OCI-LY7 (cell line): ENCODE measurements at regions not wholly inside any gene's neighbourhood (a gene's known extent, or its start where the extent isn't known, plus 50 kb on each side); places are given as distances from the start of the nearest gene placed in this dataset.

ENCODE experiments used
- BruUV-seq: library from RNA; stranded (reverse); fragments of 400-500 nt; replicated peaks from 2 replicates; lab custom pipeline; 2021; lab: Mats Ljungman, UMichigan
- CTCF ChIA-PET: fragments of 300-600 bp; sonication (Branson Sonifier 250); formaldehyde crosslinking; loops from one replicate; lab custom pipeline; 2022; ENCODE audit warnings: antibody characterized with exemption; ENCODE audit not compliant: unreplicated experiment; lab: Charles Lee
- POLR2A ChIA-PET: fragments of 300-600 bp; sonication (Branson Sonifier 250); formaldehyde crosslinking; loops from one replicate; lab custom pipeline; 2022; ENCODE audit warnings: antibody characterized with exemption; lab: Charles Lee
- DNase-seq: peaks from one replicate; pipeline ENCODE4 v3.0.0-alpha.2; 2015; ENCODE audit warnings: low spot score
- H2AFZ ChIP-seq: fragments of 200-600 bp; sonication (generic), shearing (Covaris generic); 2 replicates; pipeline ENCODE4 v1.6.1; 2014; ENCODE audit warnings: mild to moderate bottlenecking, antibody characterized with exemption, low read length, moderate library complexity
- H3K27ac ChIP-seq: fragments of 200-600 bp; sonication (generic); 2 replicates; pipeline ENCODE4 v1.5.1; 2014; ENCODE audit warnings: mixed run types, low read depth, mild to moderate bottlenecking, moderate library complexity, low read length, inconsistent platforms; ENCODE audit not compliant: poor library complexity, severe bottlenecking
- H3K36me3 ChIP-seq: fragments of 200-600 bp; sonication (generic); 2 replicates; pipeline ENCODE4 v1.6.1; 2014; ENCODE audit warnings: mild to moderate bottlenecking, antibody characterized with exemption, low read length, moderate library complexity, mixed read lengths; ENCODE audit not compliant: insufficient read depth
- H3K4me1 ChIP-seq: fragments of 200-600 bp; sonication (generic); 2 replicates; pipeline ENCODE4 v1.5.1; 2014; ENCODE audit warnings: mild to moderate bottlenecking, low read length; ENCODE audit not compliant: insufficient read depth, poor library complexity, severe bottlenecking
- H3K4me2 ChIP-seq: fragments of 200-600 bp; sonication (generic); 2 replicates; pipeline ENCODE4 v1.6.1; 2014; ENCODE audit warnings: mild to moderate bottlenecking, low read length
- H3K4me3 ChIP-seq: fragments of 200-600 bp; sonication (generic); 2 replicates; pipeline ENCODE4 v1.5.1; 2014; ENCODE audit warnings: mild to moderate bottlenecking, low read depth, low read length; ENCODE audit not compliant: poor library complexity, severe bottlenecking
- H3K79me2 ChIP-seq: fragments of 200-600 bp; sonication (generic); 2 replicates; pipeline ENCODE4 v1.6.1; 2016; ENCODE audit warnings: low read depth, mild to moderate bottlenecking, low read length, moderate library complexity, mixed read lengths; ENCODE audit not compliant: insufficient read depth
- H3K9me2 ChIP-seq: fragments of 200-600 bp; sonication (generic); 2 replicates; pipeline ENCODE4 v1.6.1; 2016; ENCODE audit warnings: mild to moderate bottlenecking, low read length, mixed read lengths; ENCODE audit not compliant: insufficient read depth
- H3K9me3 ChIP-seq: fragments of 200-600 bp; sonication (generic); 2 replicates; pipeline ENCODE4 v1.6.1; 2014; ENCODE audit warnings: mild to moderate bottlenecking, mixed run types, low read length, mixed read lengths
- H4K20me1 ChIP-seq: fragments of 200-600 bp; sonication (generic); 2 replicates; pipeline ENCODE4 v1.6.1; 2014; ENCODE audit warnings: mild to moderate bottlenecking, antibody characterized with exemption, low read length, moderate library complexity, mixed read lengths; ENCODE audit not compliant: insufficient read depth
- EZH2phosphoT487 ChIP-seq: fragments of 200-600 bp; sonication (generic); IDR thresholded peaks from 2 replicates; pipeline ENCODE4 v1.6.1; 2018; ENCODE audit warnings: low read depth, borderline replicate concordance, mild to moderate bottlenecking, mixed run types, antibody characterized with exemption, low read length, moderate library complexity, mixed read lengths
- intact Hi-C: fragments of 100-400 bp; cut with micrococcal nuclease; formaldehyde crosslinking; loops from one replicate; pipeline ENCODE4 v1.10.0; 2022; ENCODE audit not compliant: unreplicated experiment
- TF ChIP-seq, protein P1 (sequence below): fragments of 200-600 bp; sonication (generic); conservative IDR thresholded peaks from 2 replicates; pipeline ENCODE4 v1.5.1; 2014; ENCODE audit warnings: mild to moderate bottlenecking, antibody characterized with exemption, low read length, moderate library complexity, mixed read lengths

DNA sequence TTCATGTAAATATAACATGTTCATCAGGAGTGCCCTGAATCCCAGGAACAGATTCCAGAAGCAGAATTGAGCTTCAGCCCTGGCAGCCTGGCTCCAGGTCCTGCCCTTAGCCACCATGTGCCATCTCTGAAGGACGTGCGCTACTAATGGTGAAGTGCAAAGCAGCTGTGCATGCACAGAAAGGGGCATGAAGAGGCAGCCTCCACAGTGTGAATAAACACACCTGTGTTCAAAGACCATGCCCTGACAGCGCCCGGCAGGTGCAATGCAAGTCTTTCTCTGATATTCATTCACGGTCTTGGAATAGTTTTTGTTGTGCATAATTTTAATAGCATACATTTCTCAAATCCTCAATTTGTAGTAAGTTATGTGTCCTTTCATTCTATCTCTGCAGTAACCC lies 250.4 kb upstream of the TCERG1L start:
- no TSS peak for BruUV-seq
- H3K9me2 ChIP-seq = no peaks in the 10 kb centered on the region
- no peaks in the 10 kb centered on the region for H3K79me2 ChIP-seq
- TF ChIP-seq, protein P1, sequence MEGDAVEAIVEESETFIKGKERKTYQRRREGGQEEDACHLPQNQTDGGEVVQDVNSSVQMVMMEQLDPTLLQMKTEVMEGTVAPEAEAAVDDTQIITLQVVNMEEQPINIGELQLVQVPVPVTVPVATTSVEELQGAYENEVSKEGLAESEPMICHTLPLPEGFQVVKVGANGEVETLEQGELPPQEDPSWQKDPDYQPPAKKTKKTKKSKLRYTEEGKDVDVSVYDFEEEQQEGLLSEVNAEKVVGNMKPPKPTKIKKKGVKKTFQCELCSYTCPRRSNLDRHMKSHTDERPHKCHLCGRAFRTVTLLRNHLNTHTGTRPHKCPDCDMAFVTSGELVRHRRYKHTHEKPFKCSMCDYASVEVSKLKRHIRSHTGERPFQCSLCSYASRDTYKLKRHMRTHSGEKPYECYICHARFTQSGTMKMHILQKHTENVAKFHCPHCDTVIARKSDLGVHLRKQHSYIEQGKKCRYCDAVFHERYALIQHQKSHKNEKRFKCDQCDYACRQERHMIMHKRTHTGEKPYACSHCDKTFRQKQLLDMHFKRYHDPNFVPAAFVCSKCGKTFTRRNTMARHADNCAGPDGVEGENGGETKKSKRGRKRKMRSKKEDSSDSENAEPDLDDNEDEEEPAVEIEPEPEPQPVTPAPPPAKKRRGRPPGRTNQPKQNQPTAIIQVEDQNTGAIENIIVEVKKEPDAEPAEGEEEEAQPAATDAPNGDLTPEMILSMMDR = no peak
- no peak for TF ChIP-seq EZH2phosphoT487
- H3K36me3 ChIP-seq = no peaks in the 10 kb centered on the region
- POLR2A ChIA-PET = interaction anchor here (0.9 kb wide), 1 partner anchor 779 kb away, joined by 3 read pairs; no protein-coding TSS in a partner anchor
- no peak overlapping the region for H3K27ac ChIP-seq
- intact Hi-C loops = no loop called here
- no peak overlapping the region for H2AFZ ChIP-seq
- CTCF ChIA-PET = no interaction called here
- H3K4me1 ChIP-seq = no peaks in the 10 kb centered on the region
- DNase-seq = no peak
- no peak overlapping the region for H3K4me3 ChIP-seq
- H3K4me2 ChIP-seq = no peak overlapping the region
- H3K9me3 ChIP-seq = no peaks in the 10 kb centered on the region
- no peaks in the 10 kb centered on the region for H4K20me1 ChIP-seq

DNA sequence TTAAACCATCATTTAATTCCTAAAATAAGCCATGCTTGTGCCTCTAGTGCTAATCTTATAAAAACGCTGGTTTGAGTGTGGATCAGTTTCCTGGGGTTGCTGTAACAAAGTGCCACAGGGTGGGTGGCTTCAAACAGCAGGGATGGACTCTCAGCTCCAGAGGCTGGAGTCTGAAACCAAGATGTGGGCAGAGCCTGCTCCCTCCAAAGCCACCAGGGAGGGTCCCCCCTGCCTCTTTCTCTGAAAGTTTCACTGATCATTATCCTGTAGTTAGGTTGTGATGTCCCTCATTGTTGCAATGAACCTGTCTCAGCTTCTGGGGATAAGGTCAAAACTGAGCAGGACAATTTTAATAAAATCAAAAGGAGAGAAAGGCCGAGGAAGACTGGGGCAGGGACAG lies 251.9 kb upstream of the TCERG1L start:
- BruUV-seq = no TSS peak

More for the DNA sequence above, 251.9 kb upstream of the TCERG1L start:
- H3K79me2 ChIP-seq = no peaks in the 10 kb centered on the region
- H2AFZ ChIP-seq = no peak overlapping the region
- ChIA-PET CTCF (no interaction called here), POLR2A (no interaction called here)
- H3K4me1 ChIP-seq = no peaks in the 10 kb centered on the region
- no peak for DNase-seq
- no peaks in the 10 kb centered on the region for H3K9me2 ChIP-seq
- intact Hi-C loops = no loop called here
- H3K36me3 ChIP-seq = no peaks in the 10 kb centered on the region
- H3K27ac ChIP-seq = no peak overlapping the region
- H3K9me3 ChIP-seq = no peaks in the 10 kb centered on the region
- no peak overlapping the region for H3K4me2 ChIP-seq
- TF ChIP-seq, protein P1 = no peak
- TF ChIP-seq EZH2phosphoT487 = no peak
- no peaks in the 10 kb centered on the region for H4K20me1 ChIP-seq
- H3K4me3 ChIP-seq = no peak overlapping the region
